MM.1S (cell line): ENCODE measurements at regions not wholly inside any gene's neighbourhood (a gene's known extent, or its start where the extent isn't known, plus 50 kb on each side); places are given as distances from the start of the nearest gene placed in this dataset.
"Not testable (repeated sequence)": the region's sequence is repeated elsewhere in the genome, so short reads cannot be mapped to it uniquely, and the experiment has no call there.

Source experiments
- DNase-seq: peaks from one replicate; pipeline ENCODE4 v3.0.0-alpha.2; 2015
- H2AFZ ChIP-seq: fragments of 300-600 bp; sonication (generic); 2 replicates; pipeline ENCODE4 v1.6.0; 2016; ENCODE audit warnings: antibody characterized with exemption, low read length
- H3F3A ChIP-seq: fragments of 300-600 bp; sonication (generic); 2 replicates; pipeline ENCODE4 v1.6.1; 2016; ENCODE audit warnings: mild to moderate bottlenecking, antibody characterized with exemption, low read length, moderate library complexity, mixed read lengths; ENCODE audit not compliant: insufficient read depth
- H3K27ac ChIP-seq: fragments of 300-600 bp; sonication (generic); 2 replicates; pipeline ENCODE4 v1.5.1; 2016; ENCODE audit warnings: mild to moderate bottlenecking, low read length
- H3K27me3 ChIP-seq: fragments of 300-600 bp; sonication (generic); replicated peaks from 2 replicates; pipeline ENCODE4 v1.6.0; 2016; ENCODE audit warnings: low read length; ENCODE audit not compliant: insufficient read depth
- H3K36me3 ChIP-seq: fragments of 300-600 bp; sonication (generic); replicated peaks from 2 replicates; pipeline ENCODE4 v1.6.1; 2016; ENCODE audit warnings: mild to moderate bottlenecking, low read length, mixed read lengths; ENCODE audit not compliant: insufficient read depth
- H3K4me1 ChIP-seq: fragments of 300-600 bp; sonication (generic); 2 replicates; pipeline ENCODE4 v1.6.1; 2016; ENCODE audit warnings: low read length, mixed read lengths
- H3K4me2 ChIP-seq: fragments of 300-600 bp; sonication (generic); 2 replicates; pipeline ENCODE4 v1.6.0; 2016; ENCODE audit warnings: low read depth, low read length
- H3K4me3 ChIP-seq: fragments of 300-600 bp; sonication (generic); 2 replicates; pipeline ENCODE4 v1.5.1; 2016; ENCODE audit warnings: low read length, mixed read lengths
- H3K79me2 ChIP-seq: fragments of 300-600 bp; sonication (generic); 2 replicates; pipeline ENCODE4 v1.6.1; 2016; ENCODE audit warnings: mixed run types, low read length, mixed read lengths
- H3K9ac ChIP-seq: fragments of 300-600 bp; sonication (generic); 2 replicates; pipeline ENCODE4 v1.6.1; 2016; ENCODE audit warnings: low read length, mixed read lengths
- H3K9me2 ChIP-seq: fragments of 300-600 bp; sonication (generic); replicated peaks from 2 replicates; pipeline ENCODE4 v1.6.1; 2016; ENCODE audit warnings: mild to moderate bottlenecking, low read length, mixed read lengths; ENCODE audit not compliant: insufficient read depth
- H3K9me3 ChIP-seq: fragments of 300-600 bp; sonication (generic); replicated peaks from 2 replicates; pipeline ENCODE4 v1.6.1; 2016; ENCODE audit warnings: mild to moderate bottlenecking, low read length, mixed read lengths; ENCODE audit not compliant: insufficient read depth
- H4K20me1 ChIP-seq: fragments of 300-600 bp; sonication (generic); 2 replicates; pipeline ENCODE4 v1.6.1; 2016; ENCODE audit warnings: mild to moderate bottlenecking, low read length, moderate library complexity, mixed read lengths; ENCODE audit not compliant: insufficient read depth
- EZH2 ChIP-seq: fragments of 300-600 bp; sonication (generic); optimal IDR thresholded peaks from 2 replicates; pipeline ENCODE3; 2017; ENCODE audit warnings: low read depth, mild to moderate bottlenecking, antibody characterized with exemption, low read length, mixed read lengths
- EZH2phosphoT487 ChIP-seq: fragments of 300-600 bp; sonication (generic); IDR thresholded peaks from 2 replicates; pipeline ENCODE4 v1.6.1; 2018; ENCODE audit warnings: antibody characterized with exemption, low read length
- TF ChIP-seq, protein P1 (sequence below): fragments of 300-600 bp; sonication (generic); IDR thresholded peaks from 2 replicates; pipeline ENCODE4 v1.5.1; 2016; ENCODE audit warnings: antibody characterized with exemption, low read length, mixed read lengths

DNA sequence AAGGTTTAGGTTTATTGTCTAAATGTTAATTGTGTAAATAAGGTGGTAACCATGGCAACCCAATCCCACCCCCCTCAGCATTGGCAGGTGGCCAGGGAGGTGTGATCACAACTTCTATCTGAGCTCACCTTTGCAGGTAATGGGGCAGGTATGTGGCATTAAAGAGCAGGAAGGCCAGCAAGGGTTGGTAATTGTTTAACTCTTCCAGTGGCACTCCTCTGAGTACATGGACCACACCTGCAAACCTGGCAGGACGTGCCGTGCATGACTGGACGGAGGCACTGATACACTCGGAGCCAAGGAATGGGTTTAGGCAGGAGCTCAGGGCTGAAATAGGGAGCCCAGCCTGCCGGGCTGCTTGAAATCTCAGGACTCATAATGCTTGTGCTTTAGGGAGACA lies 107.0 kb upstream of the BMP2 start:
- H3F3A ChIP-seq = no peaks in the 10 kb centered on the region
- no peak overlapping the region for H3K9ac ChIP-seq
- no peaks in the 10 kb centered on the region for H3K9me2 ChIP-seq
- H4K20me1 ChIP-seq = no peaks in the 10 kb centered on the region
- no peaks in the 10 kb centered on the region for H3K9me3 ChIP-seq
- TF ChIP-seq EZH2 = no peak
- peaks cover 19% of the 10 kb centered on the region for H3K4me1 ChIP-seq
- H3K36me3 ChIP-seq = no peaks in the 10 kb centered on the region
- H2AFZ ChIP-seq = no peak overlapping the region
- H3K4me2 ChIP-seq = no peak overlapping the region
- no peak overlapping the region for H3K27ac ChIP-seq
- no peak for DNase-seq
- no peak overlapping the region for H3K4me3 ChIP-seq
- H3K79me2 ChIP-seq = no peaks in the 10 kb centered on the region
- H3K27me3 ChIP-seq = no peaks in the 10 kb centered on the region

DNA sequence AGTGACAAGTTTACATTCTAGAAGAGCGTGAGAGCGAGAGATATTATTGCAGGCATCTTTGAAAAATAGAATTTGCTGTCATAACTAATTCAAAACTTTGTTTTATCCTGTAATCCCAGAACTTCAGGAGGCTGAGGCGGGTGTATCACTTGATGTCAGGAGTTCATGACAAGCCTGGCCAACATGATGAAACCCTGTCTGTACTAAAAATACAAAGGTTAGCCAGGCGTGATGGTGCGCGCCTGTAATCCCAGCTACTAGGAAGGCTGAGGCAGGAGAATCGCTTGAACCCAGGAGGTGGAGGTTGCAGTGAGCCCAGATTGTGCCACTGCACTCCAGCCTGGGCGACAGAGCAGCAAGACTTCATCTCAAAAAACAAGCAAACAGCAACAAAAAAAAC lies 108.6 kb upstream of the BMP2 start:
- not testable (repeated sequence) for H3K27ac ChIP-seq, H3K9ac ChIP-seq, DNase-seq, H3K9me3 ChIP-seq, H2AFZ ChIP-seq, H3K36me3 ChIP-seq, H3K4me3 ChIP-seq, H3K4me2 ChIP-seq, H3K79me2 ChIP-seq, H3F3A ChIP-seq, H3K27me3 ChIP-seq, H3K9me2 ChIP-seq, H4K20me1 ChIP-seq
- peaks cover 12% of the 10 kb centered on the region for H3K4me1 ChIP-seq

DNA sequence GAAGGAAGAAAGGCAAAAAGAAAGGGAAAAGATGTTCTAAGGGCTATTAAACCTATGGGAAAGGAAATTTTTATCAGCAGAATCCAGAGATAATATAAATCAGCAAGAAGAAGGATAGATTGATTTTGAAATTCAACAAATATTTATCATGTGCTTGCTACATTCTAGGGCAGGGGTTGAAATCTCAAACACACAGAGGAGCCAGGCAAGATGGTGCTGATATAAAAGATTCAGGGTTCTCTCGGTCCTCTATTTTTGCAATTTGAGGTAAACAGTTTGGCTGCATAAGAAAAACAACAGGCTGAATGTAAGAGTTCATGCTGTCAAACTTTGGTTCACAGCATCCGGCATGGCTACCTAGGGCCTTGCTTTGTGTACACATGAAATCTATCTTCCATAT lies 109.6 kb upstream of the BMP2 start:
- no peak for DNase-seq
- no peak overlapping the region for H3K4me2 ChIP-seq
- H3K4me1 ChIP-seq = 0 out of 2 replicates have a peak, but pooled peaks cover 4% of the 10 kb centered on the region
- H2AFZ ChIP-seq = no peak overlapping the region
- H3K36me3 ChIP-seq = no peaks in the 10 kb centered on the region
- no peaks in the 10 kb centered on the region for H4K20me1 ChIP-seq
- no peaks in the 10 kb centered on the region for H3K9me2 ChIP-seq
- H3K9me3 ChIP-seq = no peaks in the 10 kb centered on the region
- no peak overlapping the region for H3K27ac ChIP-seq
- no peaks in the 10 kb centered on the region for H3K79me2 ChIP-seq
- TF ChIP-seq EZH2 = no peak
- TF ChIP-seq, protein P1, sequence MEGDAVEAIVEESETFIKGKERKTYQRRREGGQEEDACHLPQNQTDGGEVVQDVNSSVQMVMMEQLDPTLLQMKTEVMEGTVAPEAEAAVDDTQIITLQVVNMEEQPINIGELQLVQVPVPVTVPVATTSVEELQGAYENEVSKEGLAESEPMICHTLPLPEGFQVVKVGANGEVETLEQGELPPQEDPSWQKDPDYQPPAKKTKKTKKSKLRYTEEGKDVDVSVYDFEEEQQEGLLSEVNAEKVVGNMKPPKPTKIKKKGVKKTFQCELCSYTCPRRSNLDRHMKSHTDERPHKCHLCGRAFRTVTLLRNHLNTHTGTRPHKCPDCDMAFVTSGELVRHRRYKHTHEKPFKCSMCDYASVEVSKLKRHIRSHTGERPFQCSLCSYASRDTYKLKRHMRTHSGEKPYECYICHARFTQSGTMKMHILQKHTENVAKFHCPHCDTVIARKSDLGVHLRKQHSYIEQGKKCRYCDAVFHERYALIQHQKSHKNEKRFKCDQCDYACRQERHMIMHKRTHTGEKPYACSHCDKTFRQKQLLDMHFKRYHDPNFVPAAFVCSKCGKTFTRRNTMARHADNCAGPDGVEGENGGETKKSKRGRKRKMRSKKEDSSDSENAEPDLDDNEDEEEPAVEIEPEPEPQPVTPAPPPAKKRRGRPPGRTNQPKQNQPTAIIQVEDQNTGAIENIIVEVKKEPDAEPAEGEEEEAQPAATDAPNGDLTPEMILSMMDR = no peak
- TF ChIP-seq EZH2phosphoT487 = no peak
- no peaks in the 10 kb centered on the region for H3K27me3 ChIP-seq
- H3F3A ChIP-seq = no peaks in the 10 kb centered on the region
- no peak overlapping the region for H3K4me3 ChIP-seq
- H3K9ac ChIP-seq = no peak overlapping the region

DNA sequence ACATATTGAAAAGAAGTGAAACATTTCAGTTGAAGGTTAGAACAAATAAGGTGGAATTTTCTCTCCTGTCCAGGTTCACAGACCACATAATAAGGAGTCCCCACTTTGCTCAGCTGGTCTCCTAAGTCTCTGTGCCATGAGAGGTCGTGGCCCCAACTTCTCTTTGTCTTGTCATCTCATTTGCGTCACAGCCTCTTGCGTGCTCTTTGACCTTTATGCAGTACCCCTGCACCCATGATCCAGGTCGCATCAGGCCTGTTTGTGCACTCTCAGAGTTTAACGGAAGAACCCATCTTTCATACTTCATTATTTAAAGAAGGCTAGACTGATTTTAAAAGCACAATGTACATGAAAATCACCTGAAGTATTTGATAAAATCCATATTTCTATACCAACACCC lies 110.4 kb upstream of the BMP2 start:
- no peak overlapping the region for H3K9ac ChIP-seq
- H4K20me1 ChIP-seq = no peaks in the 10 kb centered on the region
- H3K4me1 ChIP-seq = 0 out of 2 replicates have a peak, but pooled peaks cover 4% of the 10 kb centered on the region
- no peaks in the 10 kb centered on the region for H3K27me3 ChIP-seq
- no peaks in the 10 kb centered on the region for H3K36me3 ChIP-seq
- DNase-seq = no peak
- TF ChIP-seq EZH2 (no peak), EZH2phosphoT487 (no peak)
- TF ChIP-seq, protein P1 = no peak
- no peaks in the 10 kb centered on the region for H3F3A ChIP-seq
- H3K4me2 ChIP-seq = no peak overlapping the region
- no peak overlapping the region for H3K4me3 ChIP-seq
- H3K9me3 ChIP-seq = no peaks in the 10 kb centered on the region
- H2AFZ ChIP-seq = no peak overlapping the region
- no peaks in the 10 kb centered on the region for H3K9me2 ChIP-seq
- H3K79me2 ChIP-seq = no peaks in the 10 kb centered on the region
- H3K27ac ChIP-seq = no peak overlapping the region
